Spleen (tissue), 3 donors: ENCODE measurements at regions not wholly inside any gene's neighbourhood (a gene's known extent, or its start where the extent isn't known, plus 50 kb on each side); places are given as distances from the start of the nearest gene placed in this dataset.

Experiments
- POLR2A ChIP-seq, 3 donors: fragments of 450-650 bp; IDR thresholded peaks; one replicate each; pipeline ENCODE4 v1.5.1; 2017; ENCODE audit warnings: antibody characterized with exemption in 3 of 3, mild to moderate bottlenecking in 1 of 3
- POLR2AphosphoS5 ChIP-seq, 3 donors: sonication (generic); formaldehyde crosslinking; IDR thresholded peaks; one replicate each; pipeline ENCODE4 v1.5.1; 2017; ENCODE audit warnings: antibody characterized with exemption in 3 of 3

GRCh38 chr3:76016769-76017439 is 231.6 kb upstream of the ZNF717 start:
- TF ChIP-seq POLR2AphosphoS5 (IDR thresholded peaks at IDR 0.05), result no peak
- no peak for TF ChIP-seq POLR2A (IDR thresholded peaks at IDR 0.05)
